Central memory CD4-positive, alpha-beta T cell (primary cell): ENCODE measurements at regions not wholly inside any gene's neighbourhood (a gene's known extent, or its start where the extent isn't known, plus 50 kb on each side); places are given as distances from the start of the nearest gene placed in this dataset.
"Not testable (repeated sequence)": the region's sequence is repeated elsewhere in the genome, so short reads cannot be mapped to it uniquely, and the experiment has no call there.

Source experiments
- DNase-seq: peaks from one replicate; pipeline ENCODE4 v3.0.0; 2022

DNA sequence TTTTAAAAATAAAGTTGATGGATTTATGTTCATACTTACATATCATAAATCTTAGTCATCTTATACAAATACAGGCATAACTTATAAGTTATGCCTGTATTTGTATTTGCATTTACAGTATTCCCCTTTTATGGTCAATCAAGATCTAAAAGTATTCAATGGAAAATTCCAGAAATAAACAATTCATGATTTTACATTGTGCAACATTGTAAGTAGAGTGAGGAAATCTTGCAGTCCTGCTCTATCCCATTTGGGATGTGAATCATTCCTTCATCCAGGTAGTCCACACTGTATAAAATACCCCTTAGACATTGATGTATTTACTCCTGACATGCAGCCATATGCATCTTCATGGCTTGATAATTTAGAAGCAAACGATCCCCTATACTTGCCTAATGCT lies 795.3 kb downstream of the SLITRK1 start:
- DNase-seq, result no peak

DNA sequence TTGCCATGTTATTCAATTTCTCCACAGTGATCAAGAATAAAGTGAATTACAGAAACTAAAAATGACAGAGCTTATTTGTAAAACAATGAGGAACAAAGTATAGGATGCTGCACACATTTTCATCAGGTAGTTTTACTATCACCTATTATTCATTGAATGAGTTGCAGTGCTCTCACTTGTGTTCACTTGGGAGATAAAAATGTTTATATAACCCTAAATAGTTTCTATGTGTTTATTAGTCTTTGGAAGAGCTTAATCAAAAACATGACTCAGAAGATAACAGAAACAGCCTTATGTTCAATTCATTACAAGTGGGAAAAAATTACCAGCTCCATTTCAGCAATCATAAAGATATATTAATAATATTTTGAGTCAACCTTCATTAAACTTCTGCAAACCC lies 796.2 kb downstream of the SLITRK1 start:
- no peak for DNase-seq

DNA sequence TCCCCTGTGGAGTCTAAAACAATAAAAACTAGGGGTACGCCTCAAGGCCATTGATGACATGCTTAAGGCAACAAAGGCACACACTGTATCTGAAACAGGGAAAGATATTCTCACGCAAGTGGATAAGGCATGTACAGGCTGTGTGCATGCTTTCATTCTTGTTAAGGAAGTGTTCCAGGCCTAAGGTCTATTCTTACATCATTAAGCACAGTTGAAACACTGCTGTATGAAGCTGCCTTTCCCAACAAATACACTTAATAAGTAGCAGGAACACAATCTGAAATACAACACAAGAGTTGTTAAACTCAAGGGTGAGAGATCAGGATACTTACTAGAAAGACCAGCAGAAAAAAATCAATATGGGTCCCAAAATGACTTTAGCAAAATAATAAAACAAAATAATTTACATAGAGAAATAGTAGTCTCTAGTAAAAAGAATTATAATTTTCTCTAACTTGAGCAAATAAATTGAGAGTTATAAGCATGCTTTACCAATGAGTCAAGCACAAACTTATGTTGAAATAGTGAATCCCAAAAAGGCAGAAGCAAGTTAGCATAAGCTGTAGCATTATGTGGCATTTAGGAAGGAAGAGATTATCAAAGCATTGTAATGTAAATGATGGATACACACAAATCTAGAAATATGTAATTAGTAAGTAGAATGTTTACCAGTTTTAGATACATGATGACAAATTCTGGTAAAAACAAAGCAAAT lies 796.9 kb downstream of the SLITRK1 start:
- DNase-seq, result no peak

DNA sequence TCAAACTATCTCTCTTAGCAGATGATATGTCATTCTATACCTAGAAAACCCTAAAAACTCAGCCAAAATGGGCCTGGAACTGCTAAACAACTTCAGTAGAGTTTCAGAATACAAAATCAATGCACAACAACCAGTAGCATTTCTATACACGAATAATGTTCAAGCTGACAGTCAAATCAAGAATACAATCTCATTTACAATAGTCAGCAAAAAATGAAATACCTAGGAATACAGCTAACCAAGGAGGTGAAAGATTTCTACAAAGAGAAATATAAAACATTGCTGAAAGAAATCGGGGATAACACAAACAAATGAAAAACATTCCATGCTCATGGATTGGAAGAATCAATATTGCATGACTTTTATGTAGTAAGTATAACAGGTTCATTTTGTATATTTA lies 804.8 kb downstream of the SLITRK1 start:
- DNase-seq, result no peak

DNA sequence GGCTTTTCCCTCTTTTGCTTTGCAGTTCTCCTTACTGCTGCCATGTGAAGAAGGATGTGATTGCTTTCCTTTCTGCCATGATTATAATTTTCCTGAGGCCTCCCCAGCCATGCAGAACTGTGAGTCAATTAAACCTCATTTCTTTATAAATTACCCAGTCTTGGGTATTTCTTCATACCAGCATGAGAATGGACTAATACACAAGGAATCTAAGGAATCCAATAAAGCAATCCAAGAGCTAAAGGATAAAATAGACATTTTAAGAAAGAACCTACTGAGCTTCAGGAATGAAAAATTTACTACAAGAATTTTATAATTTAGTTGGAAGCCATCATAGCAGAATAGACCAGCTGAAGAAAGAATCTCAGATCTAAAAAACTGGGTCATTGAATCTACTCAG lies 808.3 kb downstream of the SLITRK1 start:
- not testable (repeated sequence) for DNase-seq

DNA sequence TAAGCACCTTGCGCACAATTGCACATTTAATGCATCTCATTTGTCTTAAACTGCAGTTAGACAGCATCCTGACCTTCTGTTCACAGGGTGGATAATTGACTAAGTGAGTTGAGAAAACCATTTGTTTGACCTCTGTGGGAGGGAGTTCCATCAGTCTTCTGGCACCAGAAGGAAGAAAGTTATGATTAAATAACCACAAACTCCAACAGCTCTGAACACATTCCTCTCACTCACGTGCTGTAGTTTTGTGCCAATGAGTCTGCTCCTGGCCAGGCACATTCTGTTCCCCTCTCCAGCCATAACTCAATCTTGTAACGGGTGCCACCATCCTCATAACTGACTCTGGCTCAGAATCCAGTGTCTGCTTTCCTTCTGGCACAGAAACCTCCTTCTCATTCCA lies 817.2 kb downstream of the SLITRK1 start:
- no peak for DNase-seq

DNA sequence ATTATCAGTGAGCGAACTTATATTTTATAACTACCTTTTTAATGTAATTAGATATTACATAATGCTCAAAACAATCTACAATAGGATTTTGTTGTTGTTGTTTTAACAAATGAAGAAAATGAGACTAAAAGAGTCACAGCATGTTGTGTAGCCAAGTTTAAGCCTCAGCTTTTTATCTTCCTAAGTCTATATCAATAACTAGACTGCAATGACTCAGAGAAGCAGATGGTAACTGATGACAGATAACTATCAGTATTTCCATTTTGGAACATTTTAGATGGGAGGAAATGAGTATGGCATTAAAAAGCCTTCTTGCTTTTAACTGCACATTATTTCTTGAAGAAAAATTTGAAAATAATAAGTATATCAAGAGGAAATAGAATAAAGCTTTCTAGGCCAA lies 825.2 kb downstream of the SLITRK1 start:
- no peak for DNase-seq

DNA sequence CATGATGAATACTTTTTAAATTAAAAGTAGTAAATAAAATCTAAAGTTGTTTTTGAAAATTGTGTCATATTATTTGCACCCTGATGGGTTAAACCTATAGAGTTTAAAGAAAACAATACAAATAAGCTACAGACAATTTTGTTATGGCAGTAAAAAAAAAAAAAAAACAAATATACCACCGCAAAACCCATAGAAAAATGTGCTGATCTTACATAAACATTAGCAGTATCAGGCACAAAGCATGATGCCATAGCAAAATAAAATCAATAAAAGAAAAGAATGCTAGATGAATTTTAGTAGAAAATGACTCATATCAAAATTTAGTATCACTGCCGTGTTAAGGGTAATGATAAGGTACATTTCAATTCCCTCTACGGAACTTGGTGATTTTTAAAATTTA lies 826.0 kb downstream of the SLITRK1 start:
- DNase-seq, result no peak

DNA sequence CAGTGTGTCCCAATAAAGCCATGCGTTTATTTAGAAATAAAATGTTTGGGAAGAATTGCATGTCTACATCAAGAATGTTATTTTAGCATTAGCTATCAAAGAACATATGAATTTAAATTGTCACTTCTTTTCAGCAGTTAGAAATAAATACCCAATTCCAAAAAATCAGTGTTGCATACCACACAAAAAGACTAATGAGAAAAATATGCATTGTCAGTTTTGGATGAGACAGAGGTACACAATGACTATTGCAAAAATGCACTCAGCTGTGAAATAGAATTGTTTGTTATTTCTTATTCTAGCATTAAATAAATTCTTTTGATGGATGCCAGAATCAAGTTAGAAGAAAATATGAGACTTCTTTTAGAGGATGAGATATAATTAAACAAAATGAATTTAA lies 833.9 kb downstream of the SLITRK1 start:
- DNase-seq, result no peak

DNA sequence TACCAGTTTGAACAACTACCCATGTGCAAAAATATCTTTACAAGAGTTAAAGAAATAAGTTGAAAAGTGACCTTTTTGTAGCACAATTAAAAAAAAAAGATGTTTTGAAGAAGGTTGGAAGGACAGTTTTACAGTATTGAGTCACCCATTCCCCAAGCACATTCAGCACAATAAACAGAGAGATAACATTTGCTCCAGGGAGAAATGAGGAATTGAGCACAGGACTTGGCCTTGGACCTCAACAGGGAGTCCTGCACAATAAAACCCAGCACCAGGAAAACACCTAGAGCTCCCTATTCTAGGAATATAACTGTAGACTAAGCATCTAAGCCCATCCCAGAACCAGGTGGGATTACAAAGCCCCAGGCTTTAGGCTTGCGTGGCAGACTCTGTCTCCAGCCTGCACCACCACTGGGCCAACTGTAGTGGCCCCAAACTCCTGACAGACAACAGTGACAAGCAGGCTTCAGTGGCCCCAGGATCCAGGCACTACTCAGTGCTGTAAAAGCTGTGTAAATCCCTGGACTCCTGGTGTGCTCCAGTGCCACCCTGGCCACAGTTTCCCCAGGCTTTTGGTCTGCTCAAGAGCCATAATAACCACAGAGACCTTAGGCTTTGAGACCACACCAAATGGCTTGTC lies 857.2 kb downstream of the SLITRK1 start:
- no peak for DNase-seq

GRCh38 chr13:83024232-83024631 lies 858.0 kb downstream of the SLITRK1 start:
- DNase-seq, result no peak

DNA sequence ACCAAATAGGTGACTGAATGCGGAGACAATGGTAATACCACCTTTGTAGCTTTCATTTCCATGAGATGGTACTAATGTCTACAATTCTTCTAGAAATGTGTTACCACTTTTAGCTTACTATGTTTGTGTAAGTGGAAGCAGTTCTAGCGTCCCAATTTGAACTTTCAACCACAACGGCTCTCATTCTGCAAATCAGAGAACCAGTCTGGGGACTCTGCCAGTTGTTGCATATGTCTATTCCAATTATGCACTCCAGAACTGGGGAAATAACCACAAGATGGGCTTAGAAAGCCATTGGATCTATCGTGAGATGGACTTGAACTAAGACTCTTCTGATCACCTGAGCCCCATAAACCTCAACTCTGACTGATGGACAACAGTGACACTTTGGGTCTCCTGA lies 862.3 kb downstream of the SLITRK1 start:
- DNase-seq, result no peak

DNA sequence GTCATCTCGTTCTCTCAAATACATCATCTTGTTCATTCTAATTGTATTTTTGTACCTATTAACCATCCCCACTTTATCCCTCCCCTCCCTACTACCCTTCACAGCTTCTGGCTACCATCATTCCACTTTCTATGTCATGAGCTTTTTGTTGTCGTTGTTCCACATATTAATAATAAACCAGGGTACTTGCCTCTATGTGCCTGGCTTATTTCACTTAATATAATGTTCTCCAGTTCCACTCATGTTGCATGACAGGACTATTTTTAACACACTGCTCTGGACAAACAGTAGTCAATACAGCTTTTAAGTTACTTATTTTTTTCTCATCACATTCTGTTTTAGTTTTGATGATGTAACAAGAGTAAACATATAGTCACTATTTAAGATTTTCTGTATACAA lies 872.3 kb downstream of the SLITRK1 start:
- no peak for DNase-seq

- DNase-seq, result no peak
Measured at GRCh38 chr13:83008212-83008929, 873.9 kb downstream of the SLITRK1 start.

GRCh38 chr13:83007226-83007625 lies 875.0 kb downstream of the SLITRK1 start:
- DNase-seq, result no peak

DNA sequence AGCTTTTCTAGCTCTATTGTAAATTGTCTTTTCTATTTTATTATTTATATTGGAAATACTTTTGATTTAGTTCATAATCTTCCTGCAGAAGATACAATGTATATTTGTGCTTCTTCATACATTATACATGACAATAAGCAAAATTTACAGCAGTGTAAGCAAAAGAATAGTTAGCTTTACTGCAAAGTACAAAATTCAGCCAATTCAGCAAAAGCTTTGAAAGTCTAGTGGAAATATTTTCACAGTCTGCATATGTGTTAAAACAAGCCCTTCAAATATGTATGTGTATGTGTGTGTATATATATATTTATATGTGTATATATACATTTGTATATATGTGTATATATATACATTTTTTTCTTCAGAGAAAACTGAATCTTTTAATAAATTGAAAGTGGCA lies 879.1 kb downstream of the SLITRK1 start:
- no peak for DNase-seq

DNA sequence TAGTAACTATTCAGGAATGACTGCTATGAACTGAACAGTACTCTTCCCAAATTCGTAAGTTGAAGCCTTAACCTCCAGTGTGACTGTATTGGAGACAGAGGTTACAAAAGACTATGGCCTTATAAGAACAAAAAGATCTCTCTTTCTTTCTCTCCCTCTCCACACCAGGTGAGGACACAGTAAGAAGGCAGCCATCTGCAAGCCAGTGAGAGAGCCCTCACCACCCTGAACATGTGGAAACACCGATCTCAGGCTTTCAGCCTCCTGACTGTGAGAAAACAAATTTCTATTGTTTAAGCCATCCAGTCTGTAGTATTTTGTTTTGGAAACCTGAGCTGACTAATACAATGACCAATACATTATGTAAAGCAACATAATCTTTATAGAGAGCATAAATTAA lies 888.9 kb downstream of the SLITRK1 start:
- DNase-seq, result no peak

DNA sequence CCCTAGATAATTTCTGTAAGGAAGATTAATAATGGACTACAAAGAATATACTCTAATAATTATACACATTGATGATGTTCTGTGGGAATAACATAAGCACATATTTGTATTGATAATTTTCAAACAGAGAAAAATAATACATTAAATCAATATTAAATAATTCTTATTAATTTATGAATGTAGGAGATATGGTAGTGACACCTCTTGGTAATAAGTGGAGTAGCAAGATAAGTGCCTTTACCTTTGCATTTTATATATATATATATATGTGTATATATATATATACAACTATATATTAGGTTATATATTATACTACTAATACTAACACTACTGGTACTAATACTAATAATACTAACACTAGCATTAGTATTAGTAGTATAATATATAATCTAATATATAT lies 905.8 kb downstream of the SLITRK1 start:
- DNase-seq, result no peak

GRCh38 chr13:82963226-82964099 lies 918.8 kb downstream of the SLITRK1 start:
- DNase-seq, result no peak

DNA sequence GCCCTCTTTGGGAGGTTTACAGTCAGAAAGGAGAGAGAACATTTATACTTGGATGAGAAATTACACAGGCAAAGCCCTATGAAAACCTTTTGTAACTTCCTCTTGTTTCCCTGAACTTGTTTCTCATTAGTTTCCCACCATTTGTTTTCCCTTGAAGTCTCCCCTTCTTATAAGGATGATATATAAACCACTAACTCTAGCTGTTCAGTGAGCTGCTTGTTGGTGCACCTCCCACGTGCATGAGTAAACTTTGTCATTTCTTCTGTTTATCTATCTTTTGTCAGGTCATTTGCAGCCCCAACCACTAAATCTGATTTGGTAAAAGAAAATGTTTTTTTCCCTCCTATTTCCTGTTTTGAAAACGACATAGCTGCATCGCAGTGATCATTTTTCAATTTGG lies 919.9 kb downstream of the SLITRK1 start:
- DNase-seq, result no peak

- DNase-seq, result no peak
Measured at GRCh38 chr13:82961757-82962156, 920.5 kb downstream of the SLITRK1 start.

GRCh38 chr13:82952336-82952735 lies 929.9 kb downstream of the SLITRK1 start:
- not testable (repeated sequence) for DNase-seq

DNA sequence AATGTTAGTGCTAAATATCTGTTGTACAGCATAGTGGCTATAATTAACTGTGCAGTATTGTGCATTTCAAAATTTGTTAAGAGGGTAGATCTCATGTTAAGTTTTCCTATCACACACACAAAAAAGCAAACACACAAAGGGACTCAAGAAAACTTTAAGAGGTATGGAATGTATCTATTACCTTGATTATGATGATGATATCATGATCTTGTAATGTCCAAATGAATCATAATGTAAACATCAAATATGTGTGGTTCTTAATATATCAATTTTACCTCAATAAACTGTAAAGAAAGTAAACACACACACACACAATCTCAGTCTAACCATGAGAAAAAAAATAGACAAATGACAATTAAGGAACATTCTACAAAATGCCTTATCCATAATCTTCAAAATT lies 934.6 kb downstream of the SLITRK1 start:
- no peak for DNase-seq
